ENCODE measurements at regions not wholly inside any gene's neighbourhood (a gene's known extent, or its start where the extent isn't known, plus 50 kb on each side); places are given as distances from the start of the nearest gene placed in this dataset.

GRCh38 chr18:41324934-41325333, 630.1 kb upstream of the PIK3C3 start:
- Histone ChIP-seq H3K27ac (no peak overlapping the region), H3K36me3 (no peaks in the 10 kb centered on the region), H3K9me3 (peaks cover 0 to 23% (median 2%) of the 10 kb centered on the region in 8 donors), H3K27me3 (replicated peaks in 1 of 7) (no peaks in the 10 kb centered on the region), H3K4me3 (no peak overlapping the region), H3K4me1 (no peaks in the 10 kb centered on the region)
- no peak for DNase-seq
- intact Hi-C loops (cut with DNase I; ENCODE audit: low total_unique reads), result no loop called here
- 78 to 88% (median 82%) methylated on average over 2 of the region's 2 CpGs for WGBS, 5 donors
- TF ChIP-seq CTCF (IDR thresholded peaks at IDR 0.05 in 8 of 11, conservative IDR thresholded peaks at IDR 0.05 in 3 of 11) (no peak), POLR2AphosphoS5 (IDR thresholded peaks at IDR 0.05) (no peak), POLR2A (IDR thresholded peaks at IDR 0.05) (no peak)

- Histone ChIP-seq H3K36me3 (no peaks in the 10 kb centered on the region), H3K27me3 (replicated peaks in 1 of 7) (no peaks in the 10 kb centered on the region), H3K4me3 (no peak overlapping the region), H3K4me1 (no peaks in the 10 kb centered on the region), H3K27ac (no peak overlapping the region), H3K9me3 (peaks cover 0 to 23% (median 2%) of the 10 kb centered on the region in 8 donors)
- intact Hi-C loops (cut with DNase I; ENCODE audit: low total_unique reads), result no loop called here
- 68 to 95% (median 73%) methylated on average over 2 of the region's 2 CpGs for WGBS, 5 donors
- TF ChIP-seq POLR2A (IDR thresholded peaks at IDR 0.05) (no peak), POLR2AphosphoS5 (IDR thresholded peaks at IDR 0.05) (no peak), CTCF (IDR thresholded peaks at IDR 0.05 in 8 of 11, conservative IDR thresholded peaks at IDR 0.05 in 3 of 11) (no peak)
- DNase-seq, result no peak
These were observed 630.8 kb upstream of the PIK3C3 start for GRCh38 chr18:41324020-41324791.

DNA sequence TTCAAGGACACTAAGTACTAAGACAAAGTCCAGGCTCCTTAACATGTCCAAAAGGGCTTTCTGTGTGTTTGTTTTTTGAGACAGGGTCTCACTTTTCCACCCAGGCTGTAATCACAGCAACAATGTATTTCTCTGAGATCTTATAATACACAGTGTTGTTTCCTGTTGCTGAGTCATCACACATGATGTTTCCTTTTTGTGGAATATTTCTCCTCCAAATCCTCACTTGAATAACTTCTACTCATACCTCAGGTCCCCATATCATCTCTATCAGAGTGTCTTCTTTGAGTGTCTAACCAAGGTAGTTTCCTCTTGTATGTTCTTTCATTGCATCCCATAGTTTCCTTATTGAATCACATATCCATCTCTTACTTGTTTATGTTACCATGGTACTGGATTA, 632.0 kb upstream of the PIK3C3 start:
- TF ChIP-seq POLR2A (IDR thresholded peaks at IDR 0.05) (no peak), POLR2AphosphoS5 (IDR thresholded peaks at IDR 0.05) (no peak), CTCF (IDR thresholded peaks at IDR 0.05 in 8 of 11, conservative IDR thresholded peaks at IDR 0.05 in 3 of 11) (no peak)
- intact Hi-C loops (cut with DNase I; ENCODE audit: low total_unique reads), result no loop called here
- H3K36me3 ChIP-seq, result no peaks in the 10 kb centered on the region
- H3K9me3 ChIP-seq, result peaks cover 0 to 13% (median 0%) of the 10 kb centered on the region in 8 donors
- H3K27ac ChIP-seq, result no peak overlapping the region
- H3K27me3 ChIP-seq (replicated peaks in 1 of 7), result no peaks in the 10 kb centered on the region
- no peak overlapping the region for H3K4me3 ChIP-seq
- H3K4me1 ChIP-seq, result no peaks in the 10 kb centered on the region
- DNase-seq, result no peak

DNA sequence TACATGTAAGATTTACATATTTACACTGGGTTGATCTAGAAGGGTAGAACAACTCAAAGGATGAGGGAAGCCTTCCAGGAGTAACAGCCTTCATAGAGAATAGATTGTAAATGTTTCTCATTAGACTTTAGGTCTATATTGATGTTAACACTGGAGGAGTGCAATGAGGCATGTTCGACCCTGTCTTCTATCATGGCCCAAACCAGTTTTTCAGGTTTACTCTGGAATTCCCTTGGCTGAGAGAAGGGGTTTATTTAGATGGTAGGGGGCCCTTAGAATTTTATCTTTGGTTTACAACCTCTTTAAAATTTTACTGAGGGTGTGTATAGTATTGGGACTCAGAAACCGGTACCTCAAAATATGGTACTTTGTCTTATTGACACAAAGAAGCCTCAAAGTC, 634.9 kb upstream of the PIK3C3 start:
- no peaks in the 10 kb centered on the region for H3K36me3 ChIP-seq
- DNase-seq, result no peak
- TF ChIP-seq CTCF (IDR thresholded peaks at IDR 0.05 in 8 of 11, conservative IDR thresholded peaks at IDR 0.05 in 3 of 11), result no peak
- no peak for TF ChIP-seq POLR2AphosphoS5 (IDR thresholded peaks at IDR 0.05)
- TF ChIP-seq POLR2A (IDR thresholded peaks at IDR 0.05), result no peak
- H3K4me1 ChIP-seq, result no peaks in the 10 kb centered on the region
- 71 to 82% (median 76%) methylated on average over 2 of the region's 2 CpGs for WGBS, 5 donors
- H3K27me3 ChIP-seq (replicated peaks in 1 of 7), result no peaks in the 10 kb centered on the region
- intact Hi-C loops (cut with DNase I; ENCODE audit: low total_unique reads), result no loop called here
- no peak overlapping the region for H3K27ac ChIP-seq
- no peak overlapping the region for H3K4me3 ChIP-seq
- H3K9me3 ChIP-seq, result peaks cover 0 to 20% (median 2%) of the 10 kb centered on the region in 8 donors
